NCI-H748 treated with DMSO at 0.1 percent for 48 hours (cell line): ENCODE measurements at regions not wholly inside any gene's neighbourhood (a gene's known extent, or its start where the extent isn't known, plus 50 kb on each side); places are given as distances from the start of the nearest gene placed in this dataset.
"Not testable (repeated sequence)": the region's sequence is repeated elsewhere in the genome, so short reads cannot be mapped to it uniquely, and the experiment has no call there.

Experiments used
- DNase-seq: peaks from one replicate; lab custom pipeline; 2025; lab: John Stamatoyannopoulos, UW

DNA sequence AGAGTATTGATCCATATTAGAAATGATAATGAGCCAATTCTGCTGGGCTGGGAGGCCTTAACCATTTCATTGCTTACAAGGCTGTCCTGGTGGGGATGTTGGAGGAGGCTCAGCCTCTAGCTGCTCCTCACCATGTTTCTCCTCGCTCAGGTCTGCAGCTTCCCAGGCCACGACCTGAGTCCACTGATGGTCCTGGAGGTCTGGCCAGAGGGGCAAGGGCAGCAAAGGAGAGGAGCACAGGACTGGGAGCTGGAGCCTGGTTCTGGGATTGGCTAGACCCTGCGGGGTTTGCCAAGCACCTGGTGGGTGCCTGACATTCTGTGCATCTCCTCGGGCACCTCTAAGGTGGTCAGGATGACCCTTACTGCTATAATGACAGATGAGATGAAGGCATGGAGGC, 92.6 kb downstream of the KIF26A start:
- DNase-seq, result no peak

GRCh38 chr14:104232070-104232484, 93.7 kb downstream of the KIF26A start:
- no peak for DNase-seq

DNA sequence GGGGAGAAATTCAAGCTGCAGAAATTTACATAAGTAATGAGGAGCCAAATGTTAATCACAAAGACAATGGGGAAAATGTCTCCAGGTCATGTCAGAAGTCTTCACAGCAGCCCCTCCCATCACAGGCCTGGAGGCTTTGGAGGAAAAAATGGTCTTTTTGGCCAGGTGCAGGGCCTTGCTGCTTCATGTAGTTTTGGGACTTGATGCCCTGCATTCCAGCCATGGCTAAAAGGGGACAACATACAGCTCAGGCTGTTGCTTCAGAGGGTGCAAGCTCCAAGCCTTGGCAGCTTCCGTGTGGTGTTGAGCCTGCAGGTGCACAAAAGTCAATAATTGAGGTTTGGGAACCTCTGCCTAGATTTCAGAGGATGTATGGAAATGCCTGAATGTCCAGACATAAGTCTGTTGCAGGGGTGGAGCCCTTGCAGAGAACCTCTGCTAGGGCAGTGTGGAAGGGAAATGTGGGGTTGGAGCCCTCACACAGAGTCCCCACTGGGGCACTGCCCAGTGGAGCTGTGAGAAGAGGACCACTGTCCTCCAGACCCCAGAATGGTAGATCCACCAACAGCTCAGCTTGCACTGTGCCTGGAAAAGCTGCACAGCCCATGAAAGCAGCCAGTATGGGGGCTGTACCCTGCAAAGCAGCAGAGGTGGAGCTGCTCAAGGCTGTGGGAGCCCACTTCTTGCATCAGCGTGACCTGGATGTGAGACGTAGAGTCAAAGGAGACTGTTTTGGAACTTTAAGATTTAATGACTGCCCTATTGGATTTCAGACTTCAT, 95.8 kb downstream of the KIF26A start:
- DNase-seq, result not testable (repeated sequence)

- DNase-seq, result no peak
These were observed 97.3 kb downstream of the KIF26A start for GRCh38 chr14:104235686-104236085.

DNA sequence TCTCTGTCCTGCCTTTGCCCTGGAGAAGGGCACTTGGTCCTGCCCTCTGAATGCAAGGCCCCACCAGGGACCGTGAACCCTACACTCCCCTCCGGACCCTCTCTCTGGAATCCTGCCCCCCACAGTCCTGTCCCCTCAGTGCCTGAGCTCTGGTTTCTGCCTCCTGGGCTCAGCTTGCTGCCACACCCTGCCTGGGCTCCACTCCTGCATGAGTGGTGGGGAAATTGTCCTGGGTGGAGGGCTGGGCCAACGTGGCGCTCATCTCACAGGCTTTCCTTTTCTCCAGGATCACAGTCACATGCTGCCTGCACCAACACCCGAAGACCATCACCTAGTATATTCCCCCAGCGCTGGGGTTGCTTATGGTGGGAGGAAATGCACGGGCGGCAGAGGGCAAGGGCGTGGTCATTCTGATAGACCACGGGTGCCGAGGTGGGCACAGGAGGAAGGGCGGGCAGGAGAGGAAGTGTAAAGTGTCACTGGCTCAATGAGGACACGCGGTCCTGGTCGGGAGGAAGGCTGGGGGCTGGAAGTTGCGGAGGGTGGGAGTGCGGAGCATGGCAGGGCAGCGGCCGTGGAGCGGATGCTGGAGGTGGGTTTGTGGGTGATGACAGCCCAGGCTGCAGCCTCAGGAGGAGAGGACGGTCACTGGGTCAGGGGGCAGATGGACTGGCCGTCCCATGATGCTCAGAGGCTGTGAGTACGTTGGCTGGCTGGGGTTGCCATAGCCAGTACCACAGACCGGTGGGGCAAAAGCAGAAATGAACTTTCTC, 99.5 kb downstream of the KIF26A start:
- no peak for DNase-seq

GRCh38 chr14:104238424-104239184, 100.2 kb downstream of the KIF26A start:
- no peak for DNase-seq

- no peak for DNase-seq
These were observed 100.9 kb downstream of the KIF26A start for GRCh38 chr14:104239185-104239775.

DNA sequence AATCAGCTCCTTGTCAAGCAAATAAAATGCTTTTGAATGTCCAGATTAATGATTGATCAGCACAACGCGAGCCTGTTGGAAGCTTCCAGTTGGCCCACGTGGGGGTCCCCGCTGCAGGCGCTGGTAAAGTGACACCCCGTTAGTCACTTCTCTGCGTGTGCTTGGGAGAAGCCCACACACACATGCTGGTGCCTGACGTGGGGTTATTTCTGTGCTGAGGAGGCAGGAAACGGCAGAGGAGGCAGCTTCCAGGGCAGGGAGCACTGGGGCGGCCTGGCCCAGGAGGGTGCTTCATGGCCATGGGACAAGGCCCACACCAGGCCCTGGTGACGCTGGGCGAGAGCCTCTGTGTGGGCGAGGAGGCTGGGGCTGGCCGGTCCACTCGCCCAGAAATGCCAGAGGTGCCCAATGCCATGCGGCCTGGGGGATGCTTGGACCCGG, 101.5 kb downstream of the KIF26A start:
- DNase-seq, result no peak

DNA sequence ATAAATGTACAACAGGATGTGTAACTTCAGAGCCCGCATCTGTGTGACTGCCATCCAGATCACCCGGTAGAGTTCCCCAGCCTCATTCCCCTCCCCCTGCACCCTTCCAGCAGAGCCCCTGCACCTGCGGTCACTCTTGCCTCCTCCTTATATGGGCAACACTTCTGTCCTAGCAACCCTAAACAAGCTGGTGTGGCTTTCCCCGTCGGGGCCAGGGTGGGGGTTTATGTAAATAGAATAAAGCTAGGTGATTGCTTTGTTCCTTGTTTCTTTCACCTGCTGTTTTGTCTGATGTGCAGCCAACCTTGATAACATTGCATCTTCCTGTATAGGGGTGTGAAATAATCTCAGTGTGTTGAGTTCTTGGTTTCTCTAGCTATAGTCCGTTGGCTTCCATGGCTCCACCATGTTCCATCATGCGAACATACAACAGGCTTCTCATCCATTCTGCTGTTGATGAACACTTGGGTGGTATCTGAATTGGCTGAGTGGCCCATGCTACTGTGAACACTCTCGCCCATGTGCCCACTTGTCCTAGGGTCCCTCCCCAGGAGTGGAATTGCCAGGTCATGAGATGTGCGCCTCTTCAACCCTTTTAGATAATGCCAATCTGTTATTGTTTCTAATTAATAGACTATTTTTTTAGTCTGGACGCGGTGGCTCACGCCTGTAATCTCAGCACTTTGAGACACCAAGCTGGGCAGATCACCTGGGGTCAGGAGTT, 102.2 kb downstream of the KIF26A start:
- peak; percentile 97 for DNase-seq

DNA sequence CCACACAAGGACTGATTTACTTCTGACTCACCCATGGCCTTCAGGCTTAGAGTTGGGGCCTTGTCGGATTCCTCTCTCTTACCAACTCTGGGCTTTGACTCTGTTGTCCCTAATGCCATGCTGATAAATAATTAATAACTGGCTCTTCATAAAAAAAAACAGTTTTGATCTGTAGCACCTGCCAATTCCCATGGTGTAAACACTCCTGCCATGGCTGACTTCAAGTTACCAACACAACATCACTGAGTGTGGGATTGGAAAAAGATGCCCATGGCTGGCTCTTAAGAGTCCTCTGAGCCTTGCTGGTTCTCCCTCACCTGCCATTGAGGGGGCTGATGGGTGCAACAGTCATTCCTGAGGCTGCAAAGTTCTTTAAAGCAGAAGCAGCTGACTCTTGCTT, 104.8 kb downstream of the KIF26A start:
- DNase-seq, result no peak

DNA sequence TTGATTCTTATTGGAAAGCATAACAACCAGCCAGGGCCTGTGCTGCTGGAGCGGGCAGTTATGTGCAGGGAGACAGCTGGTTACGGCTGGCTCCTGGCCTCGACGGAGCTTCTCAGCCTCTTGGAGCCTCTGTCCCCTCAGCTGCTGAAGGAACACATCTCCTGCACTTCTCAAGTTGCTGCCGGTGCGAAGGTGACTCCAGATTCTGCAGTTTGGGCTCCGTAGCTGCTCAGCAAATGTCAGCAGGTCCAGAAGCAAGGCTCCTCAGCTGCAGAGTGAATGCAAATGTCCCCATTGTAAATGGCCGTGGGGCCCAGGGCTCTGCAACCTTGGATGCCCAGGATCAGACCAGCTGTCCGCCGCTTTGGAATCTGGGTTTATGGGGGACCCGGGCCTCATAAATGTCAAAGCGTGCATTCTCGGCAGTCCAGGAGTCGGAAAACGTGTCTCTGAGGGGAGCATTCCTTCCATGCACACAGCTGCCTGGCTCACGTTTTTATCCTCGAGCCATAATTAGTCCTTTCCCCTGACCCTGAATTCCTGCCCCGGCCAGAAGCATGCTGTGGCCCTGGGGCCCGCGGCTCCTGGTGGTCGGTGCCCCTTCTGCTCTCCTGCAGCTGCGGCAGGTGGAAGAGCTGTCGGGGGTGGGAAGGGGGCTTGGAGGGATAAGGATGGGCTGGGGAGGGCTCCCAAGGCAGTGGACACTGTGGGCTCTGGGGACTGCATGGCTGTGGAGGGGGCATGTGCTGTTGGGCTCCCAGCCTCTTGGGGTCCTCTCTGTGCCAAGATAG, 106.0 kb downstream of the KIF26A start:
- DNase-seq, result no peak

GRCh38 chr14:104245075-104245474, 106.7 kb downstream of the KIF26A start:
- DNase-seq, result no peak

DNA sequence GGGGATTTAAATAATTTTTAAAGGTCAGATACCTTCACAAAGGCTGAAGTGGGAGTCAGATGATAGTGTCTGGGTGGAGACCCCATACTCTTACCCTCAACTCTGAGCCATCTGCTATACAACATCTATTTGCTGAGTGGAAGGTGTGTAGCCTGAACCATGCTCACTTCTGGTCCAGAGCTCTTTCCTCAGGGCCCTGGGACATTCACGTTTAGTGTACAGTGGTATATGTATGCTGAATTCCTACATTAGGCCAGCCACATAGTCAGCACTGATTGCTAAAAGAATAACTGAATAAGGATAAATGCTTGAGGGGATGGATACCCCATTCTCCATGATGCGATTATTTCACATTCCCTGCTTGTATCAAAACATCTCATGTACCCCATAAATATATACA, 107.3 kb downstream of the KIF26A start:
- DNase-seq, result no peak

DNA sequence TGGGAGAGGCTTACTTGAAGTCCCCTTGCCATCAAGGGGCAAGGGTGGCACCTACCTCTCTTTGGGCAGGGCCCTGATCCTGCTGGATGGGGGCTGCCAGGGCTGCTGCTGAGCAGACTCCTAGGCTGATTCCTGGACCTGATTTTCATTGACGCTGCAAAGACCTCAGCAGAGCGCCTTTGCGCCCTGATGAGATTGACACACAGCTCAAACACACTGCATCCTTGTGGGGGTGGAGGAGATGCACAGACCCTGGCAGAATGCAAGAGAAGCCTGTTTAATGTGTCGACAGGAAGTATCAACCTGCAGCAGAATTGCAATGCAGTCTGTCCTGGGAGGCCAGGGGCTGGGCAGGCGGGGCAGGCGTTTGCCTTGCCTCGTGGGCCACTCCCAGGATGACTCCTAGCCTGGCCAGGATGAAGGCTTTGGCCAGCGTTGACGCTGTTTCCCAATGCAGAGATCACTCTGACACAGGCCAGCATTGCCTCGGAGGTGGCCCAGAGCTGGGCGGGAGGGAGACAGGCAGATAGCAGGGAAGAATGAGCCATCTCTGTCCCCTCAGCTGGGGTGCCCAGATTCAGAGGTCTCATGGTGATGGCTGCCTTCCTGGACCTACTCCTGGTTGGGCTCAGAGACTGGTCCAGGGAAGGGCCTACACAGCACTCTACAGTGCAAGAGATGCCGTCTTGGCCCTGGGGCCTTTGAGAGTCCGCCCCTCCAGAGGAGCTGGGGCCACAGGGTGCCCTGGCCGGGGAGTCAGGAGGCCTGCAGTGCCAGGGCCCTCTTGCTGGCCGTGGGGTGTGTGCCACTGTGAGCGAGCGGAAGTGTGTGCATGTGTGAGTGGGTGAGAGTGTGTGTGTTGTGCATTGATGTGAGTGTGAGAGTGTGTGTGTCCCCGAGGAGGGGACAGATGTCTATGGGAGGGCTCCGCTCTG, 108.3 kb downstream of the KIF26A start:
- no peak for DNase-seq

DNA sequence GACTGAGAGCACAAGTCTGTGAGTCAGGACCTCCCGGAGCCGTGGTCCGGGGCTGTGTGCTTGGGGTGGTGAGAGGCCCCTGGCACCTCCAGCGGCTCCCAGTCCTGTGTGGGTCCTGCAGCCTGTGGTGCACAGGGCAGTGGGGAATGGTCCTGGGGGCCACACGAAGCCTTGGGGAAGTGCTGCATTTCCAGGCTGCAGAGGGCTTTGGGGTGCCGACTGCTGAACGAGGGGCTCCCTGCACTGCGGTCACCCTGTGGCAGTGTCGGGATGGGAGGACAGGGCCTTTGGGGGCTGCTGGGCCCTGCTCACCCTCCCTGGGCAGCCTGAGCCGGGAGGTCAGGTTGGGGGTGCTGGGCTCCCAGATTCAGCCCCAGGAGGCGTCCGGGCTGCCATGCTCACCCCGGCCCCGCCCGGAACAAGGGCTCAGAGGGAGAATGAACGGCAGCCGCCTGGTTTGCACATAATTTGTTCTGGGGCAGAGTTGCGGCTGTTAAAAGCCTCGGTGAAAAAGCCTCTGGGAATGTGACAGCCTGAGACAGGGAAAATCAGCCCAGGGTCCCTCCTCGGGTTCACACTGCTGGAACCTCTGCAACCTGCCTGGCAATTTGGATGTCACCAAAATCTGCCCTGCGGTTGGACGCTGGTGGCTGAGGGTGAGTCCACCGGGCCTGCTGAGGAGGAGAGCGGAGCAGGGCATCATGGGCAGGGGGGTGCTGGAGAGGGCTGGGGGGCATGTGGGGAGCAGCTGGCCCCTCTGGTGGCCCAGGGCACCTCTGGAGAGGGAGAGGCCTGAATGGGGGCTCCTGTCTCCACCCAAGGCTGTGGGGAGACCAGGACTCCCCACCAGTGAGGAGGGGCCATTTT, 109.2 kb downstream of the KIF26A start:
- no peak for DNase-seq

DNA sequence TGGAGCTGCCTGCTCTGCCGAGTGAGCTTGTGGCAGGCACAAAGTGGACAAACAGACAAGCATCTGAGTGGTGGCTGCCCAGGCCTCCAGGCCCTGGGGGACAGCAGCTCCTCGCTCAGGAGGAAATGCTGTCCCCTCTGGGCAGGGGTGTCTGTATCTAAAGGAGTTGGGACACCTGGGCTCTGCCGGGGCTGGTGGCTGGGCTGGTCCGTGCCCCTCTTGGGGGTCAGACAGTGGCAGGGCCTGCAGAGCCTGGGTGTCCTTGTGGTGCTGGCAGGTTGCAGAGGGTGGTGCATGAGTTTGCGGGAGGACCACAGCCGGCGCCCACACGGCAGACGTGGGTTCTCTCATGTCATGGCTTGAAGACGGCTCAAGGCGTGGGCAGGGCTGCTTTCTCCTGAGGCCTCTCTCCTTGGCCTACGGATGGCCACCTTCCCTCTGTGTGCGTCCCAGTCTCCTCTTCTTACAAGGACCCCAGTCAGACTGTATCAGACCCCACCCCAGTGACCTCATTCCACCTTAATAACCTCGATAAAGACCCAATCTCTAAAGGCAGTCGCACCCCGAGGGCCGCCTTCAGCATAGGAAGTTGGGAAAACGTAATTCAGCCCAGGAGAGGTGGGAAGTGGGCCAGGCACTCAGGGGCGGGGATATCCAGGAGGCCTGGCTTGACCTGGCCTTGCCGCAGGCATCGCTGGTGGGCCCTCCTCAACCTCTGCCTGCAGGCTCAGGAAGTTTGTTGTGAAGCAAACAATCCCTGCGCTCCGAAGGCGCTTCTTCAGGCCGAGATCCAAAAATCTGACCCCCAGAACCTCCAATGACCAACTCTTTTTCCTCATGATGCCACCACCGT, 110.0 kb downstream of the KIF26A start:
- DNase-seq, result no peak

DNA sequence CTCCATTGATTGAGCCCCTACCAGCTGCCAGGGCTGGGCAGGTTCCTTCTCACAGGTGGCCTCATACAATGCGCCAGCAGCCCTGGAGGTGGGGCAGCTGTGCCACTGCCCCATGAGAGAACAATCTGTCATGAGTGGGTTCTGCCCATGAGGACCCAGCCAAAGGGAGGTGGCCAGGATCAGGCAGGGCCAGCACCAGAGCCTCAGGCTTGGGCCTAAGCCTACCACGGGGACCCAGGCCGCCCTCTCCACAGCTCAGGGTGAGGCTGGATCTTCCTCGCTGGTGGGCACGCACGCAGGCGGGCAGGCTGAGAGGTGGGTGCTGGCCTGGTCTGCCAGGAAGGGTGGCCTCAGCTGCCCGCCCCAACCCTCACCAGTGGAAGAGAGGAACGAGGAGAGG, 110.7 kb downstream of the KIF26A start:
- no peak for DNase-seq

GRCh38 chr14:104249706-104250105, 111.3 kb downstream of the KIF26A start:
- no peak for DNase-seq
